ENCODE measurements at regions not wholly inside any gene's neighbourhood (a gene's known extent, or its start where the extent isn't known, plus 50 kb on each side); places are given as distances from the start of the nearest gene placed in this dataset.

GRCh38 chr5:164358531-164359259 lies 853.3 kb downstream of the MAT2B start:
- TF ChIP-seq, protein P1, sequence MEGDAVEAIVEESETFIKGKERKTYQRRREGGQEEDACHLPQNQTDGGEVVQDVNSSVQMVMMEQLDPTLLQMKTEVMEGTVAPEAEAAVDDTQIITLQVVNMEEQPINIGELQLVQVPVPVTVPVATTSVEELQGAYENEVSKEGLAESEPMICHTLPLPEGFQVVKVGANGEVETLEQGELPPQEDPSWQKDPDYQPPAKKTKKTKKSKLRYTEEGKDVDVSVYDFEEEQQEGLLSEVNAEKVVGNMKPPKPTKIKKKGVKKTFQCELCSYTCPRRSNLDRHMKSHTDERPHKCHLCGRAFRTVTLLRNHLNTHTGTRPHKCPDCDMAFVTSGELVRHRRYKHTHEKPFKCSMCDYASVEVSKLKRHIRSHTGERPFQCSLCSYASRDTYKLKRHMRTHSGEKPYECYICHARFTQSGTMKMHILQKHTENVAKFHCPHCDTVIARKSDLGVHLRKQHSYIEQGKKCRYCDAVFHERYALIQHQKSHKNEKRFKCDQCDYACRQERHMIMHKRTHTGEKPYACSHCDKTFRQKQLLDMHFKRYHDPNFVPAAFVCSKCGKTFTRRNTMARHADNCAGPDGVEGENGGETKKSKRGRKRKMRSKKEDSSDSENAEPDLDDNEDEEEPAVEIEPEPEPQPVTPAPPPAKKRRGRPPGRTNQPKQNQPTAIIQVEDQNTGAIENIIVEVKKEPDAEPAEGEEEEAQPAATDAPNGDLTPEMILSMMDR (IDR thresholded peaks at IDR 0.05; ENCODE audit: low read depth, low read length, missing control alignments) = no peak
- DNase-seq (ENCODE audit: low read depth) = no peak
- H3K4me3 ChIP-seq (ENCODE audit: low read depth, low read length) = no peak overlapping the region
- in situ Hi-C loops (cut with HindIII; ENCODE audit: low sequenced_read_pairs) = no loop called here

DNA sequence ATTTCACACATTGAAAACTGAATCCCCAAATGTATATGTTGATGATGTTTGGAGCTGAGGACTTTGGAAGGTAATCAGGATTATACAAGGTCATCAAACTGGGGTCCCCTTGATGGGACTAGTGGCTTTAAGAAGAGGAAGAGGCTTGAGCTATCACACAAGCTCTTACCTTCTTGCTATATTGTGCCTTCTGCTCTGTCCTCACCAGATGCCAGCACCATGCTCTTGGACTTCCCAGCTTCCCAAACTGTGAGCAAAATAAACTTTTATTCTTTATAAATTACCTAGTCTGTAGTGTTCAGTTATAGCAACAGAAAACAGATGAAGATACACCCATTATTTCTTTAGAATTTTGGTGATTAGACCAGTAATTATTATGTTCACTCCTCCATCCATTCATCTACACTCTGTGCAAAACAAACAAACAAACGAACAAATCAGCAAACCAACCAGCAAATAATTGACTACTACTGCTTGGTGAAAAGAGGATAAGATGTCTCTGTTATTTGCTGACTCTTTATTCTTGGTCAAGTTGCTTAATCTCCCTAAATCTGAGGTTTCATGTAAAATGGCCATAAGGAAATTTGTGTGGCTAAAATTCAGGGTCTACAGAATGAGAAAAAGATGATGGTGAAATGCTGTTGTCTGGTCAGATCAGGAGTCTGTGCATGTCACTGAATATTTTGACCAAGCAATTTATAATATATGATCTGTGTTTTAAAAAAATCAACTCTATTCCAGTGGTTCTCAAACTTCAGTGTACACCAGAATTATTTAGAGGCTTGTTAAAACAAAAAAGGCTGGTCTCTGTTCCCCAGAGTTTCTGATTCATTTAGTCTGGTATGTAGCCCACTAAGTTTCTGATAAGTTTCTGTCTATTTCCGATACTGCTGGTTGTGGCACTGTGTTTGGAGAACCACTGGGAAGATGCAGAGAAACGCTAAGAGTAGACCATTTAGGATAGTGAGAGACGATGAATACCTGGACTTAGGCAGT lies 854.1 kb downstream of the MAT2B start:
- no peak overlapping the region for H3K4me3 ChIP-seq (ENCODE audit: low read depth, low read length)

GRCh38 chr5:164360589-164360988 lies 855.2 kb downstream of the MAT2B start:
- TF ChIP-seq, protein P1 (IDR thresholded peaks at IDR 0.05; ENCODE audit: low read depth, low read length, missing control alignments) = no peak
- in situ Hi-C loops (cut with HindIII; ENCODE audit: low sequenced_read_pairs) = no loop called here
- no peak for DNase-seq (ENCODE audit: low read depth)
- H3K4me3 ChIP-seq (ENCODE audit: low read depth, low read length) = no peak overlapping the region

More for the DNA sequence above, 854.1 kb downstream of the MAT2B start:
- in situ Hi-C loops (cut with HindIII; ENCODE audit: low sequenced_read_pairs) = no loop called here
- TF ChIP-seq, protein P1 (IDR thresholded peaks at IDR 0.05; ENCODE audit: low read depth, low read length, missing control alignments) = no peak
- no peak for DNase-seq (ENCODE audit: low read depth)

DNA sequence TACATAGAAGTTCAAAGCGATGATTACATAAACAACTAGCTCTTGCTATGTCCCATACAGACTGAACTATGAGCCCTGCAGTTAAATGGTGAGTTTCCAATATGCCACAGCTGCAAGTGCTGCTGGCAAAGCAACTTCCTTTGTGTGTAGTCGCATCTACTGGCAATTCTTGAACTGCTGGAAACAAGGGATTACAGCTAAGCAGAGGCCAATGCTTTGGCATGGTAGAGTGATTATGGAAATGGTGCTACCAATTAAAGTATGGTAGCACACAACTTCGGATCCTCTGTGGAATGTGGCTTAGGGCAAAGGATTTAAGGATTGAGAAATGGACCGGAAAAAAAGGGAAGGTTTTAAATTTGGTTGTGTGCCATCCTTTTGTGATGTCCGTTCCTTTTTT lies 856.6 kb downstream of the MAT2B start:
- no peak for DNase-seq (ENCODE audit: low read depth)
- TF ChIP-seq, protein P1 (IDR thresholded peaks at IDR 0.05; ENCODE audit: low read depth, low read length, missing control alignments) = no peak
- in situ Hi-C loops (cut with HindIII; ENCODE audit: low sequenced_read_pairs) = no loop called here
- H3K4me3 ChIP-seq (ENCODE audit: low read depth, low read length) = no peak overlapping the region

GRCh38 chr5:164362835-164363234 lies 857.4 kb downstream of the MAT2B start:
- no peak overlapping the region for H3K4me3 ChIP-seq (ENCODE audit: low read depth, low read length)
- no peak for DNase-seq (ENCODE audit: low read depth)
- in situ Hi-C loops (cut with HindIII; ENCODE audit: low sequenced_read_pairs) = no loop called here
- TF ChIP-seq, protein P1 (IDR thresholded peaks at IDR 0.05; ENCODE audit: low read depth, low read length, missing control alignments) = no peak

Data from astrocyte of the cerebellum (primary cell).